HepG2 (cell line): ENCODE measurements at regions not wholly inside any gene's neighbourhood (a gene's known extent, or its start where the extent isn't known, plus 50 kb on each side); places are given as distances from the start of the nearest gene placed in this dataset.

Source experiments
- ATAC-seq: fragments of 200-7000 bp; cut with Tn5 transposase; 3 replicates; pipeline ENCODE4 v1.9.1; 2020; ENCODE audit warnings: mild to moderate bottlenecking, moderate library complexity
- BruUV-seq: library from RNA; stranded (reverse); fragments of 400-500 nt; replicated peaks from 2 replicates; lab custom pipeline; 2021; lab: Mats Ljungman, UMichigan
- CTCF ChIA-PET: fragments of 300-600 bp; formaldehyde crosslinking; extraction: SDS; loops from one replicate; lab custom pipeline; 2021; ENCODE audit warnings: low total read pairs, inconsistent platforms, low intra/inter-chr PET ratio; lab: Yijun Ruan, JAX
- POLR2A ChIA-PET: fragments of 350-600 bp; sonication (Branson Sonifier 250); formaldehyde crosslinking; loops from one replicate; lab custom pipeline; 2020; ENCODE audit warnings: antibody characterized with exemption, inconsistent platforms; lab: Yijun Ruan, JAX
- DNase-seq: peaks from one replicate; pipeline ENCODE4 v3.0.0-alpha.2; 2015; ENCODE audit warnings: low spot score
- FAIRE-seq: peaks from 3 replicates; lab custom pipeline; 2011; peaks lifted over from hg19 to GRCh38; lab: Jason Lieb, UNC
- H2AFZ ChIP-seq: one replicate; pipeline ENCODE4 v1.6.1; 2011; ENCODE audit warnings: low read length, inconsistent platforms
- H3K27ac ChIP-seq: fragments of 300-600 bp; 3 replicates; pipeline ENCODE4 v1.8.0; 2011; ENCODE audit warnings: mixed run types, mild to moderate bottlenecking, mixed read lengths, low read length, inconsistent platforms; ENCODE audit not compliant: insufficient read depth; ENCODE audit errors: extremely low read length
- H3K27me3 ChIP-seq, 2 experiments: fragments of 200-600 bp in 1 of 2; 2 replicates in 1 of 2; 3 replicates in 1 of 2; pipeline versions ENCODE4 v1.6.0 to v1.8.0; 2011; ENCODE audit warnings: low read length in 2 of 2, mild to moderate bottlenecking in 2 of 2, moderate library complexity in 2 of 2, inconsistent platforms in 1 of 2; ENCODE audit not compliant: insufficient read depth in 2 of 2, control insufficient read depth in 1 of 2
- H3K36me3 ChIP-seq, 2 experiments: fragments of 200-600 bp in 1 of 2; replicated peaks in 1 of 2; 2 replicates in 1 of 2; 3 replicates in 1 of 2; pipeline versions ENCODE4 v1.5.1 to v1.8.0; 2011; ENCODE audit warnings: low read length in 2 of 2, inconsistent platforms in 1 of 2; ENCODE audit not compliant: insufficient read depth in 2 of 2, control insufficient read depth in 1 of 2
- H3K4me1 ChIP-seq: 2 replicates; pipeline ENCODE4 v1.5.1; 2012; ENCODE audit warnings: low read length, inconsistent platforms; ENCODE audit not compliant: insufficient read depth
- H3K4me2 ChIP-seq: 2 replicates; pipeline ENCODE4 v1.6.0; 2011; ENCODE audit warnings: low read depth, low read length, inconsistent platforms
- H3K4me3 ChIP-seq, 3 experiments: fragments of 200-600 bp in 1 of 3; sonication (generic), shearing (Covaris generic) in 1 of 3; replicated peaks in 1 of 3; 2 replicates each; pipeline ENCODE4 v1.5.1; 2011 to 2016; ENCODE audit warnings: low read length in 3 of 3, inconsistent platforms in 2 of 3, low read depth in 2 of 3, mild to moderate bottlenecking in 2 of 3, control low read depth in 1 of 3, mixed read lengths in 1 of 3; ENCODE audit not compliant: insufficient read depth in 1 of 3
- H3K79me2 ChIP-seq: one replicate; pipeline ENCODE4 v1.6.1; 2011; ENCODE audit warnings: low read length, inconsistent platforms; ENCODE audit not compliant: insufficient read depth
- H3K9ac ChIP-seq: 2 replicates; pipeline ENCODE4 v1.6.0; 2011; ENCODE audit warnings: mild to moderate bottlenecking, low read depth, low read length, inconsistent platforms; ENCODE audit not compliant: insufficient read depth
- H3K9me3 ChIP-seq: 2 replicates; pipeline ENCODE4 v1.5.1; 2012; ENCODE audit warnings: mild to moderate bottlenecking, low read length
- H4K20me1 ChIP-seq: 2 replicates; pipeline ENCODE4 v1.6.0; 2011; ENCODE audit warnings: inconsistent platforms, mild to moderate bottlenecking, low read length, moderate library complexity; ENCODE audit not compliant: insufficient read depth
- ERF ChIP-seq: IDR thresholded peaks from 2 replicates; pipeline ENCODE4 v1.6.1; 2018; ENCODE audit warnings: missing biosample characterization, missing genetic modification reagents
- FOXK1 ChIP-seq: sonication (generic); formaldehyde crosslinking; IDR thresholded peaks from 2 replicates; pipeline ENCODE4 v1.4.0; 2020; ENCODE audit warnings: low read depth, missing genetic modification reagents, borderline replicate concordance
- MAZ ChIP-seq, 2 experiments: sonication (generic) in 1 of 2; formaldehyde crosslinking in 1 of 2; IDR thresholded peaks; 2 replicates each; pipeline versions ENCODE4 v1.5.0 to v1.6.1; 2012 to 2020; ENCODE audit warnings: low read depth in 2 of 2, mild to moderate bottlenecking in 2 of 2, borderline replicate concordance in 1 of 2, improper control_type of control experiment in 1 of 2, low read length in 1 of 2, missing genetic modification reagents in 1 of 2, moderate library complexity in 1 of 2
- NFIC ChIP-seq: IDR thresholded peaks from 2 replicates; pipeline ENCODE4 v1.6.1; 2012; ENCODE audit warnings: mild to moderate bottlenecking, low read length, inconsistent platforms
- NFKBIZ ChIP-seq: IDR thresholded peaks from 2 replicates; pipeline ENCODE4 v1.6.1; 2018; ENCODE audit warnings: missing genetic modification reagents, missing compliant biosample characterization
- SMC3 ChIP-seq: IDR thresholded peaks from 2 replicates; pipeline ENCODE4 v1.6.1; 2011; ENCODE audit warnings: low read length, improper control_type of control experiment
- SSRP1 ChIP-seq: IDR thresholded peaks from 2 replicates; pipeline ENCODE4 v1.6.1; 2016; ENCODE audit warnings: control low read depth
- ZBTB4 ChIP-seq: sonication (generic); formaldehyde crosslinking; IDR thresholded peaks from 2 replicates; pipeline ENCODE4 v1.4.0; 2020; ENCODE audit warnings: missing genetic modification reagents, mild to moderate bottlenecking, borderline replicate concordance
- ZC3H13 ChIP-seq: sonication (generic); formaldehyde crosslinking; IDR thresholded peaks from 2 replicates; pipeline ENCODE4 v1.8.1; 2023; ENCODE audit warnings: mild to moderate bottlenecking, missing genetic modification reagents, moderate library complexity
- ZNF230 ChIP-seq: sonication (generic); formaldehyde crosslinking; IDR thresholded peaks from 2 replicates; pipeline ENCODE4 v1.4.0; 2020; ENCODE audit warnings: mild to moderate bottlenecking, missing genetic modification reagents
- ZNF281 ChIP-seq: sonication (generic); formaldehyde crosslinking; IDR thresholded peaks from 2 replicates; pipeline ENCODE4 v1.4.0; 2020; ENCODE audit warnings: missing genetic modification reagents, borderline replicate concordance
- ZNF33A ChIP-seq: sonication (generic); formaldehyde crosslinking; IDR thresholded peaks from 2 replicates; pipeline ENCODE4 v1.5.1; 2020; ENCODE audit warnings: missing genetic modification reagents, mild to moderate bottlenecking, moderate library complexity, borderline replicate concordance
- ZNF512 ChIP-seq: sonication (generic); formaldehyde crosslinking; IDR thresholded peaks from 2 replicates; pipeline ENCODE4 v1.4.0; 2020; ENCODE audit warnings: mild to moderate bottlenecking, missing genetic modification reagents
- ZNF770 ChIP-seq: sonication (generic); formaldehyde crosslinking; IDR thresholded peaks from 2 replicates; pipeline ENCODE4 v1.5.0; 2020; ENCODE audit warnings: mild to moderate bottlenecking, missing genetic modification reagents
- WGBS: methylation state at CpG from one replicate; pipeline ENCODE4 v1.1.6; 2017; ENCODE audit warnings: low lambda C conversion rate; 5-methylcytosine and 5-hydroxymethylcytosine counted together
- in situ Hi-C: cut with HindIII; loops from 2 replicates; pipeline ENCODE4 v1.10.0; 2017; ENCODE audit warnings: low pct_unique_long_range_greater_than_20kb; ENCODE audit not compliant: extremely low pct_ligation_motif_present
- intact Hi-C: fragments of 100-400 bp; cut with micrococcal nuclease; formaldehyde crosslinking; loops from one replicate; pipeline ENCODE4 v1.10.0; 2022; ENCODE audit not compliant: unreplicated experiment

- TF ChIP-seq ZBTB4 (CRISPR knock-in tag), result no peak
- TF ChIP-seq SMC3, result no peak
- TF ChIP-seq FOXK1 (CRISPR knock-in tag), result no peak
- TF ChIP-seq, all 625 proteins: peak for 0
Measured at GRCh38 chr11:128374026-128374425, 213.3 kb downstream of the ETS1 start (continued).

GRCh38 chr11:128372977-128373376 lies 214.4 kb downstream of the ETS1 start:
- Histone ChIP-seq H3K4me1 (no peaks in the 10 kb centered on the region), H3K79me2 (no peaks in the 10 kb centered on the region), H3K4me2 (no peak overlapping the region), H4K20me1 (no peaks in the 10 kb centered on the region), H2AFZ (no peak overlapping the region), H3K9ac (no peak overlapping the region), H3K4me3 (no peak overlapping the region), H3K36me3 (no peaks in the 10 kb centered on the region), H3K9me3 (no peaks in the 10 kb centered on the region), H3K27ac (no peak overlapping the region), H3K27me3 (no peaks in the 10 kb centered on the region)
- ATAC-seq (no peak), DNase-seq (no peak), FAIRE-seq (no peak)
- in situ Hi-C loops (no loop called here), intact Hi-C loops (loop anchor here (2.0 kb wide), 1 partner anchor 20 kb away; no protein-coding TSS in a partner anchor)
- ChIA-PET POLR2A (no interaction called here), CTCF (no interaction called here)
- BruUV-seq, result no TSS peak
- 27% methylated on average over 1 of the region's 1 CpG for WGBS
- TF ChIP-seq NFIC (no peak), ZNF281 (CRISPR knock-in tag) (no peak), ZNF512 (no peak), ZNF230 (CRISPR knock-in tag) (no peak), MAZ (IDR thresholded peaks at IDR 0.05; ENCODE audit: borderline replicate concordance, low read depth, low read length) (no peak), MAZ (CRISPR knock-in tag; IDR thresholded peaks at IDR 0.05; ENCODE audit: low read depth) (no peak), NFKBIZ (CRISPR knock-in tag) (no peak), ZNF770 (CRISPR knock-in tag) (no peak), SSRP1 (CRISPR knock-in tag) (no peak), ZNF33A (CRISPR knock-in tag) (no peak), ZC3H13 (no peak), ERF (CRISPR knock-in tag) (no peak)
